Omental fat pad (tissue), 3 donors: ENCODE measurements at regions not wholly inside any gene's neighbourhood (a gene's known extent, or its start where the extent isn't known, plus 50 kb on each side); places are given as distances from the start of the nearest gene placed in this dataset.

Experiments used
- ATAC-seq: fragments of 150-250 bp; one replicate; pipeline ENCODE4 v1.9.1; 2016; ENCODE audit warnings: mild to moderate bottlenecking, moderate library complexity; ENCODE audit not compliant: low FRiP score
- DNase-seq: peaks from one replicate; pipeline ENCODE4 v3.0.0-alpha.2; 2019; ENCODE audit warnings: low spot score
- TF ChIP-seq, protein P1 (sequence below), 3 donors: fragments of 450-650 bp; IDR thresholded peaks; one replicate each; pipeline ENCODE4 v1.5.1; 2016 to 2017; ENCODE audit warnings: antibody characterized with exemption in 3 of 3, mild to moderate bottlenecking in 3 of 3, moderate library complexity in 2 of 3

DNA sequence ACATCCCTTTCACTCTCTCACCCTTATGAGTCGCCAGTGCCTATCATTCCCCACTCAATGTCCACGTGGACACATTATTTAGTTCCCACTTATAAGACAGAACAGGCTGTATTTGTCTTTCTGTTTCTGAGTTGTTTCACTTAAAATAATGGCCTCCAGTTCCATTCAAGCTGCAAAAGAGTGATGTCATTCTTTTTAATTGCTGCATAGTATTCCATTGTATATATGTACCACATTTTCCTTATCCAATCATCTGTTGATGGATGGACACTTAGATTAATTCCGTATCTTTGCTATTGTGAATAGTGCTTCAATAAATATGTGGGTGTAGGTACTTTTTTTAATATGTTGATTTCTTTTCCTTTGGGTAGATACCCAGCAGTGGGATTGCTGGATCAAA is 79.1 kb downstream of the ZNF365 start:
- ATAC-seq (no peak), DNase-seq (no peak)
- TF ChIP-seq, protein P1, sequence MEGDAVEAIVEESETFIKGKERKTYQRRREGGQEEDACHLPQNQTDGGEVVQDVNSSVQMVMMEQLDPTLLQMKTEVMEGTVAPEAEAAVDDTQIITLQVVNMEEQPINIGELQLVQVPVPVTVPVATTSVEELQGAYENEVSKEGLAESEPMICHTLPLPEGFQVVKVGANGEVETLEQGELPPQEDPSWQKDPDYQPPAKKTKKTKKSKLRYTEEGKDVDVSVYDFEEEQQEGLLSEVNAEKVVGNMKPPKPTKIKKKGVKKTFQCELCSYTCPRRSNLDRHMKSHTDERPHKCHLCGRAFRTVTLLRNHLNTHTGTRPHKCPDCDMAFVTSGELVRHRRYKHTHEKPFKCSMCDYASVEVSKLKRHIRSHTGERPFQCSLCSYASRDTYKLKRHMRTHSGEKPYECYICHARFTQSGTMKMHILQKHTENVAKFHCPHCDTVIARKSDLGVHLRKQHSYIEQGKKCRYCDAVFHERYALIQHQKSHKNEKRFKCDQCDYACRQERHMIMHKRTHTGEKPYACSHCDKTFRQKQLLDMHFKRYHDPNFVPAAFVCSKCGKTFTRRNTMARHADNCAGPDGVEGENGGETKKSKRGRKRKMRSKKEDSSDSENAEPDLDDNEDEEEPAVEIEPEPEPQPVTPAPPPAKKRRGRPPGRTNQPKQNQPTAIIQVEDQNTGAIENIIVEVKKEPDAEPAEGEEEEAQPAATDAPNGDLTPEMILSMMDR (IDR thresholded peaks at IDR 0.05): no peak

DNA sequence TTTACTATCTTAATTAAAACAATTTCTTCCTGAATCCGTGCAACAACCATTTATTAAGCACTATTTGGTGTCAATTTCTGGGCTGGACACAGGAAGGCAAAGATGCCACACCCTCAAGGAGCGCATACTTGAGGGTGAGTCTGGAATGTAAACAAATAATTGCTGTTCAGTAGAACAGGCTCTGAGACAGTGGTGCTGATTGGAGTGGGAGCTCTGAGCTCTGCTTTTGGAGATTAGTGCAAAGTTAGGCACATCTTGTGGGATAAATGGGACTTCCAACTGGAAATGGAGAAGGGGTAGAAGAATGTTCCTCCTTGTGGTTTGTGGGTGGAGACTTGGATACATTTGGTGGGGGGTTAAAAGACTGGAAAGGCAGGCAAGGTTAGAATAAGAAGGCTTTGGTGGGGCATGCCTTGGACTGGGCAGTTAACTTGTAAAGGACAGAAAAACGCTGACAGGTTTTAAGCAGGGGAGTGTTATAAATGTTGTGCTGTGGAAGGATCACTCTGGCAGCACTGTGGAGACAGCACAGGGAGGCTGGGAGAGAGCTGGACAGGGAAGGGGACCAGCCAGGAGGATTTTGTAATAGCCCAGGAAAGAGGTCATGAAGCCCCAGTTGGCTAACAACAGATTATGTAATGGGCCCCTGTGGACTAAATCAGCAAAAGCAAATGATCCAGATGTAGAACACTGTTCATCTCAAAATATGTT is 80.7 kb downstream of the ZNF365 start:
- DNase-seq (no peak), ATAC-seq (no peak)
- TF ChIP-seq, protein P1 (IDR thresholded peaks at IDR 0.05): no peak

GRCh38 chr10:62456611-62457101 is 82.5 kb downstream of the ZNF365 start:
- ATAC-seq (no peak), DNase-seq (no peak)
- TF ChIP-seq, protein P1 (IDR thresholded peaks at IDR 0.05): no peak

DNA sequence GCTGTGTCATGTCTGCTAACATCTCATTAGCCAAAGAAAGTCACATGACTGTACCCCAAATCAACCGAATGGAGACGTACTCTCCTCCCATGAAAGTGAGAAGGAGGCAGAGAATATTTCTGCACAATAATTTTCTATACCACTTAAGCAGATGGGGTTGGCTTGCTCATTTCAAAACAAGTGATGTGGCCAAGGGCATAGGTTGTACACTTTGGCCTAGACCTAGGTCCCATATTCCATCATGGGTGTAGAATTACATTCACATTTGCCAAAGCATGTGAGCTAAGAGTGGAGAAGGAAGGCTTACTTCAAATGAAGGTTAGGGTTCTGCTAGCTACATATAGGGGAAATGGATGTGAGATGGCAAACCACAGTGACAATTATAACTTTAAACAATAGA is 83.0 kb downstream of the ZNF365 start:
- no peak for ATAC-seq

GRCh38 chr10:62457598-62457997 is 83.4 kb downstream of the ZNF365 start:
- no peak for ATAC-seq
- TF ChIP-seq, protein P1 (IDR thresholded peaks at IDR 0.05): no peak
- DNase-seq: no peak

More for the DNA sequence above, 83.0 kb downstream of the ZNF365 start:
- TF ChIP-seq, protein P1 (IDR thresholded peaks at IDR 0.05): no peak
- DNase-seq: no peak

- no peak for DNase-seq
- ATAC-seq: no peak
- TF ChIP-seq, protein P1 (IDR thresholded peaks at IDR 0.05): no peak
Measured at GRCh38 chr10:62459072-62459471, 84.9 kb downstream of the ZNF365 start.

DNA sequence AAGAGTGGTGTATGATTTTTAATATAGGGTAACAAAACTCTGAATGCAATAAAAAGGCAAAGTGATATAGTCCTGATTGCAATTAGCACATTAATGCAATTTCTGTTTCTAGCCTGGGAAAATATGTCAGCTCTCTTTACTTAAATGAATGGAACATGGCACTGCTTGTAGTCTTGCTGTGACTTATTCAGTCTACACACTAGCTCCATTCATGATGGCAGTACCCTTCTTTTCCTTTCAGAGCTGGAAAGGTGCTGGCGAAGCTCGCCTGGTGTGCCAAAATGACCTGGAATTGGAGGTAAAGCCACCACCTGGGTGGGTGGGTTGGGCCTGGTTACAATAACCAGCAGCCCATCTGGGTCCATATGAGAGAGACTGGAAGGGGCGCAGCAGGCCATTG is 85.3 kb downstream of the ZNF365 start:
- TF ChIP-seq, protein P1 (IDR thresholded peaks at IDR 0.05): no peak
- ATAC-seq (no peak), DNase-seq (no peak)
